ENCODE measurements at regions not wholly inside any gene's neighbourhood (a gene's known extent, or its start where the extent isn't known, plus 50 kb on each side); places are given as distances from the start of the nearest gene placed in this dataset.

- DNase-seq, result no peak
These were observed 255.7 kb upstream of the FMN2 start for GRCh38 chr1:239835946-239836440.

DNA sequence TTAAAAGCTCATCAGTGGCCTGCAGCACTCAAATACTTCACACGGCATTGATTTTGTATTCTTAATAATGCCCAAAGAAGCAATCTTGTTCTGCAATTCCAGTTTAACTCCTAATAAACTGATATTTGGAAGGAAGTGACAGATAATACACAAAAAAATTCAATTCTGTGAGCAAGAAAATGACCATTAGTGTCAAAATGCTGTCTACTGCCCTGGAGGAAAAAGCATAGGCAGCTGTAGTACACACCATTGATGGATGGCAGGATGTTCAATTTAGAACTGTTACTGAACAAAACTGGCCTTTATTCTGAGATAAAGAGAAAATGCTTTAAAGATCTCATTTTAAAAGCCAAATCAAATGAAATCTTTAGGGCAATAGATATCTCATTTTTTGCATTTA is 251.3 kb upstream of the FMN2 start:
- DNase-seq, result no peak

GRCh38 chr1:239840790-239841189 is 250.9 kb upstream of the FMN2 start:
- DNase-seq, result no peak

- DNase-seq, result no peak
These were observed 250.1 kb upstream of the FMN2 start for GRCh38 chr1:239841631-239842030.

DNA sequence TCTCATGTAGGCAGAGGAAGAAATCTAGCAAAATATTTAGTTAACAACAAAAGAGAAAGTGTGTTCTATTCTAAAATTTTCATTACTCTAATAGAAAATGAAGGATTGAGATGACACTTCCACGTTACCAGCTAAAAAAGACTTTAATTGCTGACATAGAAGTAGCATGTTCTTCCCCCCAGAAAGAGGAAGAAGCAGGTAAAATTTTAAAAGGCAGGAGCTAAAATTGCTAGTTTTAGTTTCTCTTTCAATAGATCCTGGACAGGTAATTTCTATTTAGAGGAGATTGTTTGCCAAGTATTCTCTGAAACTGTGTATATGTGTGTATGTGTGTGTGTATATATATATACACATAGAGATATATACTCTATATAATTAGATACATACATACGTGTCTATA is 248.1 kb upstream of the FMN2 start:
- DNase-seq, result no peak

- no peak for DNase-seq
These were observed 246.8 kb upstream of the FMN2 start for GRCh38 chr1:239844833-239845232.

DNA sequence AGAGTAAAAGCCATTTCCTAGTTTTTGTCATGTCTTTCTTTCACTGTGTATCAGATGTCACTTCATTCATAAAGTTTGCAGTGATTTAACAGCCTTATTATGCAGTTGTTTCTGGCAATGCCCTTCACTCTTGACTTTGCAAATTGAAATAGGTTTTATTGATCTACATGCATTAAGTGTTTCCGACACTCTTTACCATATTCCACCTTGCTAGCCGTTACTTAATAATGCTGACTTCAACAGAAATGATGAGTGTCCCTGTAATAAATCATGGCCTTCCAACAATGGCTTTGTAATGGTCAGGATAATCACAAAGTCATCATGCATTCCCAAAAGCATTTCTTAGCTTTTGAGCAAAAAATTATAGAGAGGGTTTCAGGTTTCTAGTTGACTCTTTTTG is 236.8 kb upstream of the FMN2 start:
- no peak for DNase-seq

- no peak for DNase-seq
These were observed 235.6 kb upstream of the FMN2 start for GRCh38 chr1:239856067-239856466.

GRCh38 chr1:239856924-239857323 is 234.8 kb upstream of the FMN2 start:
- DNase-seq, result no peak

GRCh38 chr1:239858057-239858456 is 233.6 kb upstream of the FMN2 start:
- no peak for DNase-seq

- no peak for DNase-seq
These were observed 233.2 kb upstream of the FMN2 start for GRCh38 chr1:239858529-239858928.

- no peak for DNase-seq
These were observed 229.7 kb upstream of the FMN2 start for GRCh38 chr1:239861985-239862384.

- no peak for DNase-seq
These were observed 223.4 kb upstream of the FMN2 start for GRCh38 chr1:239868058-239868832.

- DNase-seq, result no peak
These were observed 221.5 kb upstream of the FMN2 start for GRCh38 chr1:239870194-239870593.

GRCh38 chr1:239872626-239873025 is 219.1 kb upstream of the FMN2 start:
- no peak for DNase-seq

DNA sequence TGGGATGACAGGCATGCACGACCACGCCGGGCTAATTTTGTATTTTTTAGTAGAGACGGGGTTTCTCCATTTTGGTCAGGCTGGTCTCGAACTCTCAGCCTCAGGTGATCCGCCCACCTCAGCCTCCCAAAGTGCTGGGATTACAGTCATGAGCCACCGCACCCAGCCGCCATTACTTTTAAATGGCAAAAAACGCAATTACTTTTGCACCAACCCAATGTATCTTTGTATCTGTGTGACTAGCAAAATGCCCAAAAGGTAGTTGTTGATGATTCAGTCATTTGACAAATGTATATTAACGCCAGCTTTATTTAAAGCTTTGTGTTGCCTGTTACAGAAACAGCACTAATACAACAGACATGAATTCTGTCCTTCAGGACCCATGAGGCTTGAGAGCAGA is 216.9 kb upstream of the FMN2 start:
- DNase-seq, result no peak

DNA sequence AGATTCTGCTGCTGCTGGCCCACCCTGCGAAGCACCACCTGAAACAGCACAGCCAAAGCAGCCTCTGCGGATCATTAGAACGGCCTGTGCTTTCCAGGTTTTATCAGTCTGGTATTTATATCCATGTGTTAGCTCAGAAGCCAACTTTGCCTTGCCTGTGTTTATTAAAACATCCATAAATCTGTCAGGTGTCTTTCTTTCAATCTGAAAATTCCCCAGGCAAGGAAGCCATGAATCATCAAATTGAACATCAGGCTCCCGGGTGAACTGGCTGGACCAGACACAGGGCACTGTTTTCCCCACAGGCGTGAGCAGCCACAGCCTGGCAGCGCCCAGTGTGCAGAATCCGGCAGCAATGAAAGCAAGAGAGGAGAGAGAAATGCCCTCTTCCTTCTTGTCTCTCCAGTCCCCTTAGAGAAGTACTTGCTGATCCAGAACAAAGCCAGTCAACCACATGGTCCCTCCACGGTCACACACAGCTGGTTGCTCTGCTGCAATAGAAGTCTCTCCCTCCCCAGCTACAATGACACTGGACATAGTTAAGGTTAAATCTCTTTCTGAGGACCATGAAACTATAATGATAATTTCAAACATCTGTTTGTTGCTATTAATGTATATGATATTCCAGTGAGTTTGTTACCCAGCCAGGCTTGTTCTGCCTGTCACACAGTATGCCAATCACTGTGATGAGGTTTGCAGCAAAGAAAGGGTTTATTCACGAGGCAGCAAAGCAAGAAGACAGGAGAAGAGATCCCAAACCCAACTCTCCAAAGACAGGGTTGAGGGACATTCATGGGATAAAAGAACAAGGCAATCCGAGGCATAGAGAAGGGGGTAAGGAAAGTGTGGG is 212.1 kb upstream of the FMN2 start:
- no peak for DNase-seq

DNA sequence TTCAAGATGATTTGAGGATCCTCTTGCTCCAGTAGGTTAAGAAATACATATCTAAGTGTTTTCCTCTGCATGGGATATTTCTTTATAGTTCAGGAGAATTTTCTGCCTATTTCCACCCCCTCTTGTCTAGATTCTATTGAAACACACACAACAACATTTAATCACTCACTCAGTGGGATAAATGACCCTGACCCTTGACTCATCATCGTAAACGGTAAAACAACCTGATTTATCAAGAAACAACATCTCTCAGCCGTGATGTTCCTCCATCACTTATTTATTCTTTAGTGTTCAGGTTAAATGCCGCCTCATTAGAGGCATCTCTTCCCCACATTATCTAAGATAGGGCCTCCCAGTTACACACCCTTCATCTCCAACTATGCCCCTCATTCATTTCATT is 208.7 kb upstream of the FMN2 start:
- DNase-seq, result no peak

GRCh38 chr1:239884796-239885195 is 206.9 kb upstream of the FMN2 start:
- no peak for DNase-seq

- DNase-seq, result no peak
These were observed 205.4 kb upstream of the FMN2 start for GRCh38 chr1:239886266-239886665.

- DNase-seq, result no peak
These were observed 203.0 kb upstream of the FMN2 start for GRCh38 chr1:239888639-239889038.

DNA sequence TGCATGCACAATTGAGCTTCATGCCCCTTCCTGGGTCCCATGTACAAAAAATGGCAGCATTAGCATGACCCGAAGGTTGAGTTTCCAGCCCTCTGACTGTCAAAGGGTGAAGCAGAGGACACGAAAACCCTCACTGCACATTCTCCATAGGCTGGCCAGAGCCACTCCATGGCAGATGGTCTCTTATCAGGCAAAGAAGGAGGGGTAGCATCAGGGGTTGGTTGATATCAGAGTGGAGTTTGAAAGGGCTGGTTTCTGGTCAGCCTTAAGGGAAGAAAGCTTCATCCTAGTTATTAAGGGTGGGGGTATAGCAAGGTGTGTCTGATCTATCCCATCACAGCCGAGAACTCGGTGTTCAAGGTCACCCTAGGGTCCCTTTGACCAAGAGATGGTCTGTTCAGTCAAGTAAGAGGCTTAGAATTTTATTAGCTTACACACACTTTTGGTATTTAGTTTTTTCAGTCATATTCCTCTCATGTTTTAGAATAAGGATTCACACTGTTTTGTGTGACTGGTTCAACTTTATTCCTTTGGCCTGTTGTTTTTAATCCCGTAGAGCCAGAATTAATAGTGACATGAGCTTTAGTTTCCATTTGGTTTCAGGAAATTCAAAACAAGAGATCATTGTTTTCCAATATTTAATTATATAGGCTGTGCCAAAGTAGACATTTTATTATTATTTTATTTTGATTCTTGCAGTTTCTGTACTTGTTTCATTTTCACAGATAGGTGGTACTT is 199.9 kb upstream of the FMN2 start:
- DNase-seq, result no peak

- no peak for DNase-seq
These were observed 199.1 kb upstream of the FMN2 start for GRCh38 chr1:239892602-239893001.
